Astrocyte (in vitro differentiated cells and primary cell): ENCODE measurements at regions not wholly inside any gene's neighbourhood (a gene's known extent, or its start where the extent isn't known, plus 50 kb on each side); places are given as distances from the start of the nearest gene placed in this dataset.

Experiments
- EZH2 ChIP-seq: IDR thresholded peaks from 2 replicates; pipeline ENCODE4 v1.6.1; 2012; ENCODE audit warnings: mild to moderate bottlenecking, low read length, inconsistent platforms; ENCODE audit not compliant: insufficient read depth
- TF ChIP-seq, protein P1 (sequence below): IDR thresholded peaks from 2 replicates; pipeline ENCODE4 v1.5.1; 2011; ENCODE audit warnings: low read depth, mild to moderate bottlenecking, inconsistent platforms, low read length, moderate library complexity; ENCODE audit not compliant: insufficient read depth

DNA sequence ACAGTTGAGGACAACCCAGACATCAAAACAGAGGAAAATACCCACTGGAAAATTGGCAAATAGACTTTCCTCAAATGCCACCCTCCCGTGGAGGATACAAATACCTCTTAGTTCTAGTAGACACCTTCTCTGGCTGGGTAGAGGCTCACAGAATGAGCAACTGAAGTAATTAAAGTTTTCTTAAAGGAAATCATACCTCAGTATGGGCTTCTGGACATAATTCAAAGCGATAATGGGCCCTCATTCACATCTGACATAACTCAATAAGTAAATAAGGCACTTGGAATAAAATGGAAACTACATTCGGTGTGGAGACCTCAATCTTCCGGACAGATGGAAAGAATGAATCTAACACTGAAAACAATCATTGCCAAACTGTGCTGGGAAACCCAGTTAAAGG, 115.2 kb upstream of the PLCL2 start:
- TF ChIP-seq, protein P1, sequence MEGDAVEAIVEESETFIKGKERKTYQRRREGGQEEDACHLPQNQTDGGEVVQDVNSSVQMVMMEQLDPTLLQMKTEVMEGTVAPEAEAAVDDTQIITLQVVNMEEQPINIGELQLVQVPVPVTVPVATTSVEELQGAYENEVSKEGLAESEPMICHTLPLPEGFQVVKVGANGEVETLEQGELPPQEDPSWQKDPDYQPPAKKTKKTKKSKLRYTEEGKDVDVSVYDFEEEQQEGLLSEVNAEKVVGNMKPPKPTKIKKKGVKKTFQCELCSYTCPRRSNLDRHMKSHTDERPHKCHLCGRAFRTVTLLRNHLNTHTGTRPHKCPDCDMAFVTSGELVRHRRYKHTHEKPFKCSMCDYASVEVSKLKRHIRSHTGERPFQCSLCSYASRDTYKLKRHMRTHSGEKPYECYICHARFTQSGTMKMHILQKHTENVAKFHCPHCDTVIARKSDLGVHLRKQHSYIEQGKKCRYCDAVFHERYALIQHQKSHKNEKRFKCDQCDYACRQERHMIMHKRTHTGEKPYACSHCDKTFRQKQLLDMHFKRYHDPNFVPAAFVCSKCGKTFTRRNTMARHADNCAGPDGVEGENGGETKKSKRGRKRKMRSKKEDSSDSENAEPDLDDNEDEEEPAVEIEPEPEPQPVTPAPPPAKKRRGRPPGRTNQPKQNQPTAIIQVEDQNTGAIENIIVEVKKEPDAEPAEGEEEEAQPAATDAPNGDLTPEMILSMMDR: no peak
- no peak for TF ChIP-seq EZH2
